Gastrocnemius medialis (tissue), 4 donors: ENCODE measurements at regions not wholly inside any gene's neighbourhood (a gene's known extent, or its start where the extent isn't known, plus 50 kb on each side); places are given as distances from the start of the nearest gene placed in this dataset.

Experiments
- POLR2A ChIP-seq, 2 donors: fragments of 450-650 bp; IDR thresholded peaks; one replicate each; pipeline ENCODE4 v1.6.1; 2017; ENCODE audit warnings: antibody characterized with exemption in 2 of 2, mild to moderate bottlenecking in 2 of 2, moderate library complexity in 2 of 2
- TF ChIP-seq, protein P1 (sequence below), 5 experiments: fragments of 450-650 bp in 3 of 5; fragments of 200-600 bp in 2 of 5; sonication (generic) in 2 of 5; IDR thresholded peaks in 4 of 5; conservative IDR thresholded peaks in 1 of 5; 1 replicate in 4 of 5; 2 replicates in 1 of 5; pipeline ENCODE4 v1.5.1; 2016 to 2019; ENCODE audit warnings: antibody characterized with exemption in 5 of 5, mild to moderate bottlenecking in 3 of 5, moderate library complexity in 3 of 5

DNA sequence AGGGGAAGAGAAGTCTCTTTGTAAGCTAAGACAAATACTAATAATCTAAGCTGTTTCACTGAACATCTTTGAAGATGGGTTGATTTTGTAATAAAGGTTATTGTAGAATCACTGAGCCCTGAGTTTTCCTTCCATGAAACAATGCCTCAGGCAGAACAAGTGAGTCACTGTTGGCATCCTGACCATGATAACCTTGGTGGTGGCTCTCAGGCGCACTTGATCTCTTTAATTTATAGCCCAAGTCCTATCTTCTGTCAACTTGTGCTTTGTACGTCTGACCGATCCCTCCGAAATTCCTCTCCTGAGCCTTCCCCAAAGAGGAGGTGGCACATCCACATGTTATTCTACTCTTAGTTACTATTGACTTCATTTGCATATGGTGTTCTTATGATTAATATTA, 812.9 kb downstream of the REEP3 start:
- TF ChIP-seq, protein P1, sequence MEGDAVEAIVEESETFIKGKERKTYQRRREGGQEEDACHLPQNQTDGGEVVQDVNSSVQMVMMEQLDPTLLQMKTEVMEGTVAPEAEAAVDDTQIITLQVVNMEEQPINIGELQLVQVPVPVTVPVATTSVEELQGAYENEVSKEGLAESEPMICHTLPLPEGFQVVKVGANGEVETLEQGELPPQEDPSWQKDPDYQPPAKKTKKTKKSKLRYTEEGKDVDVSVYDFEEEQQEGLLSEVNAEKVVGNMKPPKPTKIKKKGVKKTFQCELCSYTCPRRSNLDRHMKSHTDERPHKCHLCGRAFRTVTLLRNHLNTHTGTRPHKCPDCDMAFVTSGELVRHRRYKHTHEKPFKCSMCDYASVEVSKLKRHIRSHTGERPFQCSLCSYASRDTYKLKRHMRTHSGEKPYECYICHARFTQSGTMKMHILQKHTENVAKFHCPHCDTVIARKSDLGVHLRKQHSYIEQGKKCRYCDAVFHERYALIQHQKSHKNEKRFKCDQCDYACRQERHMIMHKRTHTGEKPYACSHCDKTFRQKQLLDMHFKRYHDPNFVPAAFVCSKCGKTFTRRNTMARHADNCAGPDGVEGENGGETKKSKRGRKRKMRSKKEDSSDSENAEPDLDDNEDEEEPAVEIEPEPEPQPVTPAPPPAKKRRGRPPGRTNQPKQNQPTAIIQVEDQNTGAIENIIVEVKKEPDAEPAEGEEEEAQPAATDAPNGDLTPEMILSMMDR (IDR thresholded peaks at IDR 0.05 in 4 of 5, conservative IDR thresholded peaks at IDR 0.05 in 1 of 5) = no peak
- no peak for TF ChIP-seq POLR2A (IDR thresholded peaks at IDR 0.05)
